ENCODE measurements at regions not wholly inside any gene's neighbourhood (a gene's known extent, or its start where the extent isn't known, plus 50 kb on each side); places are given as distances from the start of the nearest gene placed in this dataset.
"Not testable (repeated sequence)": the region's sequence is repeated elsewhere in the genome, so short reads cannot be mapped to it uniquely, and the experiment has no call there.

- CTCF ChIA-PET, result interaction anchor here (0.6 to 0.9 kb wide), 2 partner anchors 151 to 1475 kb away, joined by 3 to 6 read pairs; no protein-coding TSS in a partner anchor
- no TSS peak for BruUV-seq (replicated peaks)
- intact Hi-C loops (cut with micrococcal nuclease; ENCODE audit: unreplicated experiment), result no loop called here
- Mint-ChIP-seq H3K4me3 (ENCODE audit: low read depth, unreplicated experiment) (no peak overlapping the region), H3K27me3 (ENCODE audit: unreplicated experiment) (no peaks in the 10 kb centered on the region), H3K4me1 (ENCODE audit: low read depth, unreplicated experiment) (peaks cover 32% of the 10 kb centered on the region), H3K36me3 (ENCODE audit: insufficient read depth, unreplicated experiment) (peaks cover 7% of the 10 kb centered on the region), H3K9me3 (ENCODE audit: low read depth, unreplicated experiment) (peaks cover 4% of the 10 kb centered on the region), H3K27ac (ENCODE audit: unreplicated experiment) (peak overlapping the region; percentile 4)
- no peak for TF ChIP-seq CTCF (IDR thresholded peaks at IDR 0.05; ENCODE audit: unreplicated experiment)
- DNase-seq, result peak; percentile 43
These were observed 76.8 kb upstream of the APBB1IP start for GRCh38 chr10:26361351-26361750.

GRCh38 chr10:26361971-26362370, 76.2 kb upstream of the APBB1IP start:
- Mint-ChIP-seq H3K27me3 (ENCODE audit: unreplicated experiment) (no peaks in the 10 kb centered on the region), H3K9me3 (ENCODE audit: low read depth, unreplicated experiment) (peaks cover 4% of the 10 kb centered on the region), H3K4me1 (ENCODE audit: low read depth, unreplicated experiment) (peaks cover 37% of the 10 kb centered on the region), H3K36me3 (ENCODE audit: insufficient read depth, unreplicated experiment) (peaks cover 7% of the 10 kb centered on the region), H3K27ac (ENCODE audit: unreplicated experiment) (peak overlapping the region; percentile 4), H3K4me3 (ENCODE audit: low read depth, unreplicated experiment) (no peak overlapping the region)
- no peak for TF ChIP-seq CTCF (IDR thresholded peaks at IDR 0.05; ENCODE audit: unreplicated experiment)
- CTCF ChIA-PET, result interaction anchor here (0.6 to 1.2 kb wide), 3 partner anchors 27 to 1475 kb away, joined by 3 to 6 read pairs (median 3); no protein-coding TSS in a partner anchor
- intact Hi-C loops (cut with micrococcal nuclease; ENCODE audit: unreplicated experiment), result no loop called here
- BruUV-seq (replicated peaks), result no TSS peak
- DNase-seq, result no peak

- H3K27me3 Mint-ChIP-seq (ENCODE audit: unreplicated experiment), result no peaks in the 10 kb centered on the region
- H3K27ac Mint-ChIP-seq (ENCODE audit: unreplicated experiment), result peak overlapping the region; percentile 74
- CTCF ChIA-PET, result interaction anchor here (0.5 to 0.9 kb wide), 3 partner anchors 31 to 434 kb away, joined by 3 to 5 read pairs (median 4); no protein-coding TSS in a partner anchor
- H3K36me3 Mint-ChIP-seq (ENCODE audit: insufficient read depth, unreplicated experiment), result peaks cover 7% of the 10 kb centered on the region
- DNase-seq, result peak; percentile 67
- H3K4me1 Mint-ChIP-seq (ENCODE audit: low read depth, unreplicated experiment), result peaks cover 39% of the 10 kb centered on the region
- no peak overlapping the region for H3K4me3 Mint-ChIP-seq (ENCODE audit: low read depth, unreplicated experiment)
- intact Hi-C loops (cut with micrococcal nuclease; ENCODE audit: unreplicated experiment), result loop anchor here (5.0 kb wide), 1 partner anchor 121 kb away; no protein-coding TSS in a partner anchor
- H3K9me3 Mint-ChIP-seq (ENCODE audit: low read depth, unreplicated experiment), result peaks cover 3% of the 10 kb centered on the region
- BruUV-seq (replicated peaks), result no TSS peak
- TF ChIP-seq CTCF (IDR thresholded peaks at IDR 0.05; ENCODE audit: unreplicated experiment), result no peak
These were observed 72.3 kb upstream of the APBB1IP start for GRCh38 chr10:26365681-26366358.

GRCh38 chr10:26367035-26367434, 71.1 kb upstream of the APBB1IP start:
- DNase-seq, result peak; percentile 36
- CTCF ChIA-PET; H3K4me3 Mint-ChIP-seq (ENCODE audit: low read depth, unreplicated experiment); BruUV-seq (replicated peaks); H3K36me3 Mint-ChIP-seq (ENCODE audit: insufficient read depth, unreplicated experiment); H3K9me3 Mint-ChIP-seq (ENCODE audit: low read depth, unreplicated experiment); H3K27me3 Mint-ChIP-seq (ENCODE audit: unreplicated experiment): not testable (repeated sequence)
- Mint-ChIP-seq H3K27ac (ENCODE audit: unreplicated experiment) (peak overlapping the region; percentile 51), H3K4me1 (ENCODE audit: low read depth, unreplicated experiment) (peaks cover 27% of the 10 kb centered on the region)
- intact Hi-C loops (cut with micrococcal nuclease; ENCODE audit: unreplicated experiment), result loop anchor here (5.0 kb wide), 1 partner anchor 120 kb away; no protein-coding TSS in a partner anchor

GRCh38 chr10:26367771-26368170, 70.4 kb upstream of the APBB1IP start:
- BruUV-seq (replicated peaks), result no TSS peak
- H3K4me1 Mint-ChIP-seq (ENCODE audit: low read depth, unreplicated experiment), result peaks cover 24% of the 10 kb centered on the region
- no peaks in the 10 kb centered on the region for H3K27me3 Mint-ChIP-seq (ENCODE audit: unreplicated experiment)
- intact Hi-C loops (cut with micrococcal nuclease; ENCODE audit: unreplicated experiment), result loop anchor here (5.0 kb wide), 1 partner anchor 120 kb away; no protein-coding TSS in a partner anchor
- H3K4me3 Mint-ChIP-seq (ENCODE audit: low read depth, unreplicated experiment), result no peak overlapping the region
- TF ChIP-seq CTCF (IDR thresholded peaks at IDR 0.05; ENCODE audit: unreplicated experiment), result no peak
- H3K9me3 Mint-ChIP-seq (ENCODE audit: low read depth, unreplicated experiment), result peaks cover 3% of the 10 kb centered on the region
- DNase-seq, result peak; percentile 79
- peak overlapping the region; percentile 51 for H3K27ac Mint-ChIP-seq (ENCODE audit: unreplicated experiment)
- H3K36me3 Mint-ChIP-seq (ENCODE audit: insufficient read depth, unreplicated experiment), result peaks cover 7% of the 10 kb centered on the region
- CTCF ChIA-PET, result no interaction called here
